Heart right ventricle (tissue), 16 donors: ENCODE measurements at regions not wholly inside any gene's neighbourhood (a gene's known extent, or its start where the extent isn't known, plus 50 kb on each side); places are given as distances from the start of the nearest gene placed in this dataset.
"Not testable (repeated sequence)": the region's sequence is repeated elsewhere in the genome, so short reads cannot be mapped to it uniquely, and the experiment has no call there.

Source experiments
- ATAC-seq, 8 donors: fragments of 200-7000 bp; cut with Tn5 transposase; one replicate each; pipeline ENCODE4 v1.9.1; 2020; ENCODE audit warnings: mild to moderate bottlenecking in 8 of 8, moderate library complexity in 8 of 8, moderate number of reproducible peaks in 1 of 8
- DNase-seq, 2 donors: peaks; one replicate each; pipeline ENCODE4 v3.0.0-alpha.2; 2020
- H3K27ac ChIP-seq, 10 donors: fragments of 200-600 bp; sonication (generic) in 2 of 10; one replicate each; pipeline versions ENCODE4 v1.5.0 to v1.8.0; 2020 to 2022; ENCODE audit warnings: mild to moderate bottlenecking in 3 of 10
- H3K27me3 ChIP-seq, 7 donors: fragments of 200-600 bp; one replicate each; pipeline ENCODE4 v1.8.0; 2021 to 2022; ENCODE audit warnings: mild to moderate bottlenecking in 2 of 7
- H3K36me3 ChIP-seq, 9 donors: fragments of 200-600 bp; sonication (generic) in 1 of 9; one replicate each; pipeline versions ENCODE4 v1.5.0 to v1.8.0; 2020 to 2022; ENCODE audit warnings: mild to moderate bottlenecking in 2 of 9
- H3K4me1 ChIP-seq, 9 donors: fragments of 200-600 bp; sonication (generic) in 1 of 9; one replicate each; pipeline versions ENCODE4 v1.5.0 to v1.8.0; 2020 to 2022; ENCODE audit warnings: mild to moderate bottlenecking in 4 of 9
- H3K4me3 ChIP-seq, 10 donors: fragments of 200-600 bp; sonication (generic) in 2 of 10; one replicate each; pipeline versions ENCODE4 v1.5.0 to v1.8.0; 2020 to 2022; ENCODE audit warnings: mild to moderate bottlenecking in 7 of 10, moderate library complexity in 2 of 10
- H3K9me3 ChIP-seq, 11 donors: fragments of 200-600 bp in 10 of 11; sonication (generic) in 2 of 11; one replicate each; pipeline versions ENCODE4 v1.5.0 to v1.8.0; 2013 to 2022; ENCODE audit warnings: mild to moderate bottlenecking in 2 of 11, control low read depth in 1 of 11, moderate library complexity in 1 of 11
- CTCF ChIP-seq, 9 donors: fragments of 200-600 bp; sonication (generic) in 2 of 9; IDR thresholded peaks; one replicate each; pipeline versions ENCODE4 v1.5.0 to v1.8.0; 2021 to 2022; ENCODE audit warnings: antibody characterized with exemption in 9 of 9, mild to moderate bottlenecking in 5 of 9, moderate library complexity in 1 of 9
- WGBS, 2 donors: extraction: QIAGEN DNeasy Blood & Tissue Kit; methylation state at CpG; one replicate each; pipeline ENCODE4 v1.1.7; 2013; ENCODE audit warnings: inconsistent platforms in 1 of 2; 5-methylcytosine and 5-hydroxymethylcytosine counted together
- intact Hi-C, 10 donors: fragments of 100-400 bp; cut with DNase I; formaldehyde crosslinking; loops; one replicate each; pipeline versions ENCODE4 v1.11.1 to v1.14.2; 2022
- donor health status: Arrhythmogenic right ventricular cardiomyopathy.
- donor health status: ischemic (EF 13 %, LVEDD 7.1; RV severe dilation, severe dysfunction).
- donor health status: healthy with polysubstance abuse.
- donor health status: DM: no; HTN: yes; CAD: no.
- donor health status: DM: no; HTN: no; CAD: no.
- donor health status: ischemic (EF 25% LVEDD 6.9; RV normal size, moderate dysfunction).
- donor health status: ischemic (EF 25% LVEDD 5.7; RV mildly dilated, moderate dysfunction).
- donor health status: healthy.
- donor health status: DM: yes; HTN: yes; CAD: no.
- donor health status: Ischemic cardiomyopathy.
- donor health status: ischemic (EF 35%, LVEDD 5.7; RV mildly dilated, moderate dysfunction).
- donor health status: nonischemic (EF 11% LVEDD 7.7; RV severe dilation, severe dysfunction).
- donor health status: DM: yes; HTN: yes; CAD: no.
- donor health status: PGD.
- donor health status: ischemic (EF 29% LVEDD 5.4; RV normal size, mild dysfunction).
- donor health status: nonischemic (EF 23%, LVEDD 6.1; RV moderate dilation, normal function).

DNA sequence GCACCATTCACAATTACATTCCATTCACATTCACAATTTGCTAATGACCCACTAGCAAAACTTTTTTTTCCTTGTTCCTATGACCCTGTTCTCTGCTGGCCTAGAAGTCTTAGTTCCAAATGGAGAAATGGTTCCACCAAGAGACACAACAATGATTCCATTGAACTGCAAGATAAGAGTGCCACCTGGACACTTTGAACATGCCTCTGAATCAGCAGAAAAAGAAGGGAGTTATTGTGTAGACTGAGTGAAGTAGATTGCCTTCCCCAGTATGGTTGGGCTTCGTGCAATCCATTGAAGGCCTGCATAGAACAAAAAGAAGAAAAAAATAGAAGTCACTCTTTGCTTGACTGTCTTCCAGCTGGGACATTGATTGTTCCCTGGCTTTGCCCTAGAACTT, 133.8 kb upstream of the PMCH start:
- TF ChIP-seq CTCF (IDR thresholded peaks at IDR 0.05): no peak
- no peaks in the 10 kb centered on the region for H3K36me3 ChIP-seq
- ATAC-seq (no peak), DNase-seq (no peak)
- H3K27me3 ChIP-seq: no peaks in the 10 kb centered on the region
- intact Hi-C loops: no loop called here
- no peak overlapping the region for H3K4me3 ChIP-seq
- no peaks in the 10 kb centered on the region for H3K9me3 ChIP-seq
- no peaks in the 10 kb centered on the region for H3K4me1 ChIP-seq
- H3K27ac ChIP-seq: no peak overlapping the region
- 62 to 63% methylated on average over 1 of the region's 1 CpG for WGBS, 2 donors

GRCh38 chr12:102329883-102330282, 132.2 kb upstream of the PMCH start:
- DNase-seq: no peak
- Histone ChIP-seq H3K27me3 (no peaks in the 10 kb centered on the region), H3K4me3 (no peak overlapping the region), H3K4me1 (no peaks in the 10 kb centered on the region), H3K27ac (no peak overlapping the region), H3K9me3 (no peaks in the 10 kb centered on the region), H3K36me3 (no peaks in the 10 kb centered on the region)
- intact Hi-C loops: no loop called here
- TF ChIP-seq CTCF (IDR thresholded peaks at IDR 0.05): no peak
- no peak for ATAC-seq

DNA sequence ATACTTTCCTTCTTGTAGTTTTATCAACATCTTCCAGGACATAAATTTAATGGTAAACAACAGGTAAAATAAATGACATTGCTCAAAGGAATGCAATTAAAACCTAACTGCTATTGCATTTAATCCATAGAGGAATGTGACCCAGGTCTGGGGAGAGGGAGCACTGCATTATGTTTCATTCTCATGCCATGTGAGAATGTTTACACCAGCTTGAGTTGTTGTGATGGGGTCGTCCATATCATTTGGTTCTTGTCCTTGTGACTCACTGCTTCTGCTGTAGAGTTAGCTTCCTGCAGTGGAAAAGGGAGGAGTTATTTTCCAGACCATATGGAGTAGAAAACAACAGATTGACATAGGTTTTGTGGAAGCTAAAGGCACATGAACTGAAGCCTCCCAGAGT, 129.3 kb upstream of the PMCH start:
- Histone ChIP-seq H3K36me3 (no peaks in the 10 kb centered on the region), H3K4me1 (no peaks in the 10 kb centered on the region), H3K9me3 (no peaks in the 10 kb centered on the region), H3K27me3 (no peaks in the 10 kb centered on the region), H3K4me3 (no peak overlapping the region), H3K27ac (no peak overlapping the region)
- intact Hi-C loops: no loop called here
- 22 to 28% methylated on average over 1 of the region's 1 CpG for WGBS, 2 donors
- no peak for ATAC-seq
- DNase-seq: no peak
- no peak for TF ChIP-seq CTCF (IDR thresholded peaks at IDR 0.05)

DNA sequence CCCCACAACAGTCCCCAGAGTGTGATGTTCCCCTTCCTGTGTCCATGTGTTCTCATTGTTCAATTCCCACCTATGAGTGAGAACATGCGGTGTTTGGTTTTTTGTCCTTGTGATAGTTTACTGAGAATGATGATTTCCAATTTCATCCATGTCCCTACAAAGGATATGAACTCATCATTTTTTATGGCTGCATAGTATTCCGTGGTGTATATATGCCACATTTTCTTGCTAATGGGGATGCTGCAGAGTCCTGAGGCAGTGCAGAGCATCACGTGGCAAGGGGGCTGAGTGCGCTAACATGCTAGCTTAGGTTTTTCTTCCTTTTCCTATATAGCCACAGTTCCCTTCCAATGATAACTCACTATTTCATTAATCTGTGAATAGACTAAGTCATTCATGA, 127.5 kb upstream of the PMCH start:
- H3K4me1 ChIP-seq, H3K27ac ChIP-seq, intact Hi-C loops, H3K4me3 ChIP-seq, ATAC-seq, H3K9me3 ChIP-seq, DNase-seq, H3K36me3 ChIP-seq, H3K27me3 ChIP-seq: not testable (repeated sequence)
- WGBS, 2 donors: 88 to 89% methylated on average over 3 of the region's 4 CpGs

DNA sequence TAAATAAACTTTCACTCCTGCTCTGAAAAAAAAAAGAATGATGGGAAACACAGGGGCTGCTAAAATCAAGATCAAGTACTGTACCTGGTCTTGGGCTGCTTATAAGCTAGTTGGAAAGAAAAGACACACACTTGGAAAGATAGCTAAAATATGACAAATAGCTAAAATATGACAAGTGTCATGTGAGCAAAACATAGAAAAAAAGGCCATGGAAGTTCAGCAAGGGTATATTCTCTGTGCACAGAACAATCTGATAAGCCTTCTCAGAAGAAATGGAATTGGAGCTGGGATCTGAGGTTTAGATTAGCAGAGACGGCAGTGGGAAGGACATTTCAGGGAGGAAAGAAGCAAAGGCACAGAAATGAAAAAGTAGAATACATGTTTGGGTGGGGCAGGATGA, 126.2 kb upstream of the PMCH start:
- no peak overlapping the region for H3K27ac ChIP-seq
- no peak overlapping the region for H3K4me3 ChIP-seq
- intact Hi-C loops: no loop called here
- no peaks in the 10 kb centered on the region for H3K4me1 ChIP-seq
- no peak for TF ChIP-seq CTCF (IDR thresholded peaks at IDR 0.05)
- ATAC-seq (no peak), DNase-seq (no peak)
- peaks cover 0 to 7% (median 0%) of the 10 kb centered on the region in 11 donors for H3K9me3 ChIP-seq
- no peaks in the 10 kb centered on the region for H3K27me3 ChIP-seq
- H3K36me3 ChIP-seq: no peaks in the 10 kb centered on the region
- WGBS, 2 donors: 61 to 63% methylated on average over 1 of the region's 1 CpG
